Esophagus muscularis mucosa (tissue), 4 donors: ENCODE measurements at regions not wholly inside any gene's neighbourhood (a gene's known extent, or its start where the extent isn't known, plus 50 kb on each side); places are given as distances from the start of the nearest gene placed in this dataset.

Source experiments
- CTCF ChIP-seq, 3 experiments: fragments of 200-600 bp in 2 of 3; fragments of 450-650 bp in 1 of 3; sonication (generic) in 2 of 3; IDR thresholded peaks; one replicate each; pipeline ENCODE4 v1.5.1; 2017 to 2019; ENCODE audit warnings: antibody characterized with exemption in 3 of 3, mild to moderate bottlenecking in 2 of 3, moderate library complexity in 1 of 3
- EP300 ChIP-seq: sonication (generic); formaldehyde crosslinking; IDR thresholded peaks from one replicate; pipeline ENCODE4 v1.6.1; 2017; ENCODE audit warnings: antibody characterized with exemption
- POLR2A ChIP-seq: fragments of 450-650 bp; IDR thresholded peaks from one replicate; pipeline ENCODE4 v1.6.1; 2017; ENCODE audit warnings: antibody characterized with exemption, moderate library complexity, mild to moderate bottlenecking, low read depth
- POLR2AphosphoS5 ChIP-seq, 2 donors: sonication (generic); formaldehyde crosslinking; IDR thresholded peaks; one replicate each; pipeline ENCODE4 v1.6.1; 2017; ENCODE audit warnings: antibody characterized with exemption in 2 of 2

GRCh38 chr7:63037242-63037641 is 961.4 kb upstream of the ZNF722 start:
- TF ChIP-seq CTCF (IDR thresholded peaks at IDR 0.05) (no peak), POLR2A (no peak), POLR2AphosphoS5 (IDR thresholded peaks at IDR 0.05) (no peak), EP300 (no peak)
